NCI-H1417 (cell line): ENCODE measurements at regions not wholly inside any gene's neighbourhood (a gene's known extent, or its start where the extent isn't known, plus 50 kb on each side); places are given as distances from the start of the nearest gene placed in this dataset.
"Not testable (repeated sequence)": the region's sequence is repeated elsewhere in the genome, so short reads cannot be mapped to it uniquely, and the experiment has no call there.

Experiments
- DNase-seq, 3 experiments: peaks; one replicate each; lab custom pipeline; 2025; lab: John Stamatoyannopoulos, UW

- DNase-seq, result no peak
Measured at GRCh38 chr1:43108080-43108479, 64.0 kb downstream of the EBNA1BP2 start.

- DNase-seq, result no peak
Measured at GRCh38 chr1:43107664-43108063, 64.4 kb downstream of the EBNA1BP2 start.

GRCh38 chr1:43104027-43104763, 67.9 kb downstream of the EBNA1BP2 start:
- no peak for DNase-seq

GRCh38 chr1:43101061-43101460, 71.0 kb downstream of the EBNA1BP2 start:
- DNase-seq, result no peak

GRCh38 chr1:43098200-43098599, 73.9 kb downstream of the EBNA1BP2 start:
- DNase-seq, result no peak

- DNase-seq, result not testable (repeated sequence)
Measured at GRCh38 chr1:43096528-43096927, 75.6 kb downstream of the EBNA1BP2 start.

- DNase-seq, result not testable (repeated sequence)
Measured at GRCh38 chr1:43090812-43091211, 81.3 kb downstream of the EBNA1BP2 start.

- not testable (repeated sequence) for DNase-seq
Measured at GRCh38 chr1:43090157-43090556, 81.9 kb downstream of the EBNA1BP2 start.

- DNase-seq, result no peak
Measured at GRCh38 chr1:43083375-43083891, 88.7 kb downstream of the EBNA1BP2 start.

GRCh38 chr1:43082740-43083139, 89.3 kb downstream of the EBNA1BP2 start:
- no peak for DNase-seq

GRCh38 chr1:43077273-43077672, 94.8 kb downstream of the EBNA1BP2 start:
- DNase-seq, result no peak

- DNase-seq, result no peak
Measured at GRCh38 chr1:43074709-43075108, 97.4 kb downstream of the EBNA1BP2 start.

GRCh38 chr1:43074244-43074643, 97.8 kb downstream of the EBNA1BP2 start:
- DNase-seq, result peak in 2 of 3 experiments; percentile 12 to 34

GRCh38 chr1:43073490-43074230, 98.4 kb downstream of the EBNA1BP2 start:
- peak; percentile 56 to 84 (median 59) for DNase-seq

- no peak for DNase-seq
Measured at GRCh38 chr1:43072314-43072713, 99.8 kb downstream of the EBNA1BP2 start.

GRCh38 chr1:43071241-43071640, 100.8 kb downstream of the EBNA1BP2 start:
- no peak for DNase-seq

GRCh38 chr1:43069461-43070050, 102.5 kb downstream of the EBNA1BP2 start:
- no peak for DNase-seq

GRCh38 chr1:43068911-43069310, 103.2 kb downstream of the EBNA1BP2 start:
- no peak for DNase-seq

GRCh38 chr1:43067977-43068751, 103.9 kb downstream of the EBNA1BP2 start:
- peak in 2 of 3 experiments; percentile 25 to 39 for DNase-seq

GRCh38 chr1:43067233-43067745, 104.8 kb downstream of the EBNA1BP2 start:
- no peak for DNase-seq

GRCh38 chr1:43066578-43066977, 105.5 kb downstream of the EBNA1BP2 start:
- no peak for DNase-seq
